Vagina (tissue), 2 donors: ENCODE measurements at regions not wholly inside any gene's neighbourhood (a gene's known extent, or its start where the extent isn't known, plus 50 kb on each side); places are given as distances from the start of the nearest gene placed in this dataset.

Experiments
- DNase-seq, 2 donors: peaks; one replicate each; pipeline ENCODE4 v3.0.0-alpha.2; 2017; ENCODE audit errors: extremely low spot score in 2 of 2
- H3K27ac ChIP-seq: fragments of 200-600 bp; sonication (generic); one replicate; pipeline ENCODE4 v1.5.1; 2019
- H3K27me3 ChIP-seq: fragments of 200-600 bp; sonication (generic); one replicate; pipeline ENCODE4 v1.5.1; 2019
- H3K36me3 ChIP-seq, 2 donors: fragments of 200-600 bp; sonication (generic); one replicate each; pipeline ENCODE4 v1.5.1; 2017 to 2019
- H3K4me1 ChIP-seq: fragments of 200-600 bp; sonication (generic); one replicate; pipeline ENCODE4 v1.5.1; 2019
- H3K4me3 ChIP-seq, 2 donors: fragments of 200-600 bp; sonication (generic); 1 replicate in 1 of 2; 2 replicates in 1 of 2; pipeline ENCODE4 v1.5.1; 2016 to 2019
- H3K9me3 ChIP-seq: fragments of 200-600 bp; sonication (generic); one replicate; pipeline ENCODE4 v1.5.1; 2019
- POLR2A ChIP-seq, 2 donors: fragments of 450-650 bp; IDR thresholded peaks; one replicate each; pipeline ENCODE4 v1.6.1; 2017; ENCODE audit warnings: antibody characterized with exemption in 2 of 2, mild to moderate bottlenecking in 2 of 2, moderate library complexity in 2 of 2
- POLR2AphosphoS5 ChIP-seq, 2 donors: sonication (generic); formaldehyde crosslinking; IDR thresholded peaks; one replicate each; pipeline ENCODE4 v1.9.0; 2017; ENCODE audit warnings: antibody characterized with exemption in 2 of 2, mild to moderate bottlenecking in 2 of 2, low read depth in 1 of 2; ENCODE audit not compliant: insufficient read depth in 1 of 2
- intact Hi-C: fragments of 100-400 bp; cut with DNase I; formaldehyde crosslinking; loops from one replicate; pipeline ENCODE4 v1.15.1; 2023
- TF ChIP-seq, protein P1 (sequence below), 3 experiments: fragments of 450-650 bp in 2 of 3; fragments of 200-600 bp in 1 of 3; sonication (generic) in 1 of 3; IDR thresholded peaks; one replicate each; pipeline ENCODE4 v1.5.1; 2017 to 2019; ENCODE audit warnings: antibody characterized with exemption in 3 of 3, mild to moderate bottlenecking in 2 of 3, moderate library complexity in 2 of 3

DNA sequence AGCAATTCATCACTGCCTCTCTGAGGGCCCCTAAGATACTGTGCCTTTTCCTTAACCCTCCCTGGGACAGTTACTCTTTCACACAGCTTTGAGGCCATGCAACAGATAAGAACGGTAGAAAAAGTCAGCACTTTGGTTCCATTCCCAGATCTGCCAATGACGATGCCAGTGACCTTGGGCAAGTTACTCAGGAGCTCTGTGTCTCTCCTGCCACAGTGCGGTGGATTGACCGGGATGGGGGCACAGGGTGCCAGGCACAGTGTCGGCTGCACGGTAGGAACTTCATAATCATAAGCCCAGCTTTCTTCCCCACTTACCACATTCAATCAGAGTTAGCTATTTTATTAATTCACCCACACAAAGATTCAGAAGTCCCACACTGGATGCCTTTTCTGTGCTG is 1041.8 kb downstream of the TBC1D22A start:
- no peaks in the 10 kb centered on the region for H3K9me3 ChIP-seq
- intact Hi-C loops = no loop called here
- H3K4me1 ChIP-seq = no peaks in the 10 kb centered on the region
- DNase-seq = peak in 1 of 2 donors; percentile 52
- H3K36me3 ChIP-seq = no peaks in the 10 kb centered on the region
- H3K27me3 ChIP-seq = no peaks in the 10 kb centered on the region
- no peak overlapping the region for H3K4me3 ChIP-seq
- TF ChIP-seq, protein P1, sequence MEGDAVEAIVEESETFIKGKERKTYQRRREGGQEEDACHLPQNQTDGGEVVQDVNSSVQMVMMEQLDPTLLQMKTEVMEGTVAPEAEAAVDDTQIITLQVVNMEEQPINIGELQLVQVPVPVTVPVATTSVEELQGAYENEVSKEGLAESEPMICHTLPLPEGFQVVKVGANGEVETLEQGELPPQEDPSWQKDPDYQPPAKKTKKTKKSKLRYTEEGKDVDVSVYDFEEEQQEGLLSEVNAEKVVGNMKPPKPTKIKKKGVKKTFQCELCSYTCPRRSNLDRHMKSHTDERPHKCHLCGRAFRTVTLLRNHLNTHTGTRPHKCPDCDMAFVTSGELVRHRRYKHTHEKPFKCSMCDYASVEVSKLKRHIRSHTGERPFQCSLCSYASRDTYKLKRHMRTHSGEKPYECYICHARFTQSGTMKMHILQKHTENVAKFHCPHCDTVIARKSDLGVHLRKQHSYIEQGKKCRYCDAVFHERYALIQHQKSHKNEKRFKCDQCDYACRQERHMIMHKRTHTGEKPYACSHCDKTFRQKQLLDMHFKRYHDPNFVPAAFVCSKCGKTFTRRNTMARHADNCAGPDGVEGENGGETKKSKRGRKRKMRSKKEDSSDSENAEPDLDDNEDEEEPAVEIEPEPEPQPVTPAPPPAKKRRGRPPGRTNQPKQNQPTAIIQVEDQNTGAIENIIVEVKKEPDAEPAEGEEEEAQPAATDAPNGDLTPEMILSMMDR (IDR thresholded peaks at IDR 0.05) = no peak
- TF ChIP-seq POLR2A (IDR thresholded peaks at IDR 0.05) (no peak), POLR2AphosphoS5 (IDR thresholded peaks at IDR 0.05; ENCODE audit: insufficient read depth in 1 of 2, low read depth in 1 of 2) (no peak)
- H3K27ac ChIP-seq = no peak overlapping the region

DNA sequence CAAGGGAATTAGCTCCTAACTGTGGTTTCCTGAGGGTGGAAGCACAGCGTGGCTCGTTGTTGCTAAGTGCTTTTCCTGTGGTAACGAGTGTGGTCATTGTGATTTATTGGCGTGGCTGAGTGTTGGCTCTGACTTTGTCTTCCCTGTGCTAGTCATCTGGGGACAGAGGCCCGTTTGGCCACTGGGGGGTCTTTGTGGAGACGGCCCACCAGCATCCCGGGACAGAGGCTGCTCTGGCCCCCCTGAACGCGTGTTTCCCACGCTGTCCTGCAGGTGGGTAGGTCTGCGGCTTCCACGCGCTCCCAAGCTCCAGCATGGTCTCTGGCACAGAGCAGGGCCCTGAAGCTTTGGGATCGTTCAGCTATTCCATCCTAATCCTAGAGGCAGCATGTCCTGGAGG is 1040.0 kb downstream of the TBC1D22A start:
- no peaks in the 10 kb centered on the region for H3K36me3 ChIP-seq
- no peaks in the 10 kb centered on the region for H3K27me3 ChIP-seq
- no peak for TF ChIP-seq POLR2AphosphoS5 (IDR thresholded peaks at IDR 0.05; ENCODE audit: insufficient read depth in 1 of 2, low read depth in 1 of 2)
- TF ChIP-seq, protein P1 (IDR thresholded peaks at IDR 0.05) = no peak
- TF ChIP-seq POLR2A (IDR thresholded peaks at IDR 0.05) = no peak
- DNase-seq = peak; percentile 44 to 84
- no peaks in the 10 kb centered on the region for H3K4me1 ChIP-seq
- H3K9me3 ChIP-seq = no peaks in the 10 kb centered on the region
- intact Hi-C loops = no loop called here
- no peak overlapping the region for H3K4me3 ChIP-seq
- H3K27ac ChIP-seq = no peak overlapping the region

DNA sequence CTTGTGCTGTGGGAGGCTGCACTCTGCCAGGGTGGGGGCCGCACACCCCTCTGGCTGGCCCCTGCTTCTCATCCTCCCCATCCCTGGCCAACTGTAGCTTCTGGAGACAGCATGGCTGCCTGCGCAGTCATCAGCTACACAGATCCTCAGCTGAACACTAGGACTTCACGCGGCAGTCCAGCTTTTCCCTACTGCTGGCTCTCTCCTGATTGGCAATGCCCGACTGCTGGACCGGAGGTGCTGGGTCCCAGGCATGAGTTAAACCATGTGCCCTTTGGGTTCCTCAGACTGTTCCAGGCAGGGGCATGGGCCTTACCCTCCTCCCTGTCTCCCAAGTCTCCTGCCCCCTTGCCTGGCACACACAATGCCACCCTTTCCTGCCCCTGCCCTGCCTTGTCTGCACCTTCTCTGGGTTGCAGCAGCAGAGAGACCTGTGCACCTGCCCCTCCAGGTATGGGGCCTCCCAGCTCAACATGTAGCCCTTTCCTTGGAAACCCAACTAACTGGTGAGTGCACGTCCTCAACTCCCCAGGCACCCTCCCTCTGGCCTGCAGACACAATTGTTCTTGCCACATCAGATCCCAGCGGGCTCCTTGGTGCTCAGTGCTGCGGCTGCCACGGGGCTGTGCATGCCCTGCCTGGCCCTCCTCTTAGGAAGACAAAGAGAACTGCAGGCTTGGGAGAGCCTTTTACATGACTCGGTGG is 1039.2 kb downstream of the TBC1D22A start:
- intact Hi-C loops = no loop called here
- TF ChIP-seq, protein P1 (IDR thresholded peaks at IDR 0.05) = no peak
- DNase-seq = peak; percentile 69 to 91

DNA sequence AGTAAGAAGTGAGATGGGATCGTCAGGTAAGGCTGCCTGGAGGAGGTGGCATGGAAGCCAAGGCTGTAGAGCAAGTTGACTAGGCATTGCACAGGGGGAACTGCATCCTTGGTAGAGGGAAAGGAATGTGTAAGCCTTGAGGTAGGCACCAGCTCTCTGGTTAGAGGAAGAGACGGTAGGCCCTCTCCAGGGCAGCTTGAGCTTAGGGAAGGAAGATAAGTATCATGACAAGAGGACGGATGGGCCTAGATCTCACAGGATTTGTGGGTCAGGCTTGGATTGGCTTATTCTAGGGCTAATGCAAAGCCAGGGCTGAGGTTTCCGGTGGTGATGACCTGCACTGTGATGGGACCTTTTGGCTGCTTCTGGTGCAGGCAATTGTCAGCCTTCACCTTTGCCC is 1035.8 kb downstream of the TBC1D22A start:
- no peaks in the 10 kb centered on the region for H3K4me1 ChIP-seq
- H3K4me3 ChIP-seq = no peak overlapping the region
- H3K27ac ChIP-seq = no peak overlapping the region
- no peaks in the 10 kb centered on the region for H3K27me3 ChIP-seq
- no peaks in the 10 kb centered on the region for H3K9me3 ChIP-seq
- TF ChIP-seq, protein P1 (IDR thresholded peaks at IDR 0.05) = no peak
- no peak for TF ChIP-seq POLR2A (IDR thresholded peaks at IDR 0.05)
- no peak for TF ChIP-seq POLR2AphosphoS5 (IDR thresholded peaks at IDR 0.05; ENCODE audit: insufficient read depth in 1 of 2, low read depth in 1 of 2)
- peak in 1 of 2 donors; percentile 91 for DNase-seq
- intact Hi-C loops = no loop called here
- H3K36me3 ChIP-seq = no peaks in the 10 kb centered on the region

More for the DNA sequence above, 1039.2 kb downstream of the TBC1D22A start:
- Histone ChIP-seq H3K9me3 (no peaks in the 10 kb centered on the region), H3K4me1 (no peaks in the 10 kb centered on the region), H3K4me3 (no peak overlapping the region), H3K27ac (no peak overlapping the region), H3K36me3 (no peaks in the 10 kb centered on the region), H3K27me3 (no peaks in the 10 kb centered on the region)

DNA sequence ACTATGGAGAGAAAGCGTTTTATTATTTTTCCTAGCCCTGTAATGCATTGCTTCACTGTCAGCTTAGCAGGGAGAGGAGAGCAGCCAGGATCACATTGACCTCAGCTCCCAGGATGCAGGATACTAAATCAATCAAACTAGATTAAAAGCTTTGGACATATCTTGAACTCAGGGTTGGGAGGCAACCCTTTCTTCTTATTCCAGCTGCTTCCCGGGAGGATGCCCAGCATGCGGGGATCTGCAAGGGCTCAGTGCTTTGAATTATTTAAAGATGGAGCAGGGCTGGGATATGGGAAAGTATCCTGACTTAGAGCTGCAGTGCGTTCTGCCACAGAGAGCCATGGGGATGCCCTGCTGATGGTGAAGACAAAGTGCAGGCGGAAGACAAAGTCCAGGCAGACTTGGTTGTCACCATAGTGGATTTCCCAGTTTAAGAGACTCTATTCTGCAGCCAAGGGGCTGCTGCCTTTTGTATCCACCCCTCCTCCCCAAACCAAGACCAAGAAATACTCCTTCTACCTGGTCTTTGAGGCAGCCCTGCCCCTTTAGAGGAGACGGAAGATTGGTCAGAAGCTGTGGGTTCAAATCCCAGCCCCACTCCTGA is 1035.0 kb downstream of the TBC1D22A start:
- no peaks in the 10 kb centered on the region for H3K4me1 ChIP-seq
- no peak for TF ChIP-seq POLR2AphosphoS5 (IDR thresholded peaks at IDR 0.05; ENCODE audit: insufficient read depth in 1 of 2, low read depth in 1 of 2)
- no peaks in the 10 kb centered on the region for H3K36me3 ChIP-seq
- peak in 1 of 2 donors; percentile 56 for DNase-seq
- no peak overlapping the region for H3K27ac ChIP-seq
- H3K4me3 ChIP-seq = no peak overlapping the region
- no peaks in the 10 kb centered on the region for H3K27me3 ChIP-seq
- intact Hi-C loops = no loop called here
- no peaks in the 10 kb centered on the region for H3K9me3 ChIP-seq
